ENCODE measurements at regions not wholly inside any gene's neighbourhood (a gene's known extent, or its start where the extent isn't known, plus 50 kb on each side); places are given as distances from the start of the nearest gene placed in this dataset.

DNA sequence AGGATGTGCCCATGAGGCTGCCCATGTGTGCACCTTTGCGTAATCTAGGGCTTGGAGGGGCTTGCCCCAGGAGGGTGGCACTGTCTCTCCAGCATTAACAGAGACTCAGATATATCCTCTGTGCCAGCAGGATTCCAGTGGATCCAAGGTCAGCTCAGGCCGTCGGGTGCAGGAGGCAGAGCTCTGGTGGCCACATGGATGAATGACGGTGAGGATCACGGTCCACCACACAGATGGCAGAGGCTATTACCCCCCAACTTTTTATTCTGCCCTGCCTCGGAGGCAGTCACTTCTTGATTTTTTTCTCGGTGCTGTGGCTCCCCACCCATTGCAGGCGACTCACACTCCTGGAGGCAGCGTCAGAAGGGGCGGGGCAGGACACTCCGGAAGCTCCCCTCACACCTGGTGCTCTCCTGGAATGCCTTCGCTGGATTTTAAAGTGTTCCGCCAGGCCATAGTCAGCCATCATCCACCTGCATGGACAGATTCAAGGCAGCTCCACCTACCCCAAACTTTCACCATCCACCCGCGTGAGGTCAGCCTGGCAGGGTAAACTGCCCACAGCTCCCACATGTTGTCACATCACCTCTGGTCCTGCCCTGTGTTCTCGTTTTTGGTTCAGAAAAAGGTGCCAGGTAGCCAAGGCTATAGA lies 602.9 kb upstream of the RAB6C start:
- peaks cover 0 to 4% of the 10 kb centered on the region in 2 experiments; a peak in 1 of 4 replicates for H3K4me1 ChIP-seq (ENCODE audit: control insufficient read depth in 1 of 2, insufficient read depth in 2 of 2, low read depth in 1 of 2, low read length in 1 of 2)
- H3F3A ChIP-seq (replicated peaks; ENCODE audit: insufficient read depth), result no peaks in the 10 kb centered on the region
- H3K9ac ChIP-seq, result no peak overlapping the region
- H3K4me3 ChIP-seq (ENCODE audit: low read depth in 2 of 2, low read length in 1 of 2), result no peak overlapping the region
- H4K20me1 ChIP-seq (ENCODE audit: insufficient read depth), result no peaks in the 10 kb centered on the region
- H3K27me3 ChIP-seq (ENCODE audit: insufficient read depth), result no peaks in the 10 kb centered on the region
- no peak overlapping the region for H3K27ac ChIP-seq (ENCODE audit: low read depth in 2 of 2, low read length in 1 of 2)
- no peaks in the 10 kb centered on the region for H3K9me3 ChIP-seq
- DNase-seq, result no peak
- H3K4me2 ChIP-seq, result no peak overlapping the region
- H3K79me2 ChIP-seq (ENCODE audit: insufficient read depth), result no peaks in the 10 kb centered on the region
- no peaks in the 10 kb centered on the region for H3K9me2 ChIP-seq
- no peak overlapping the region for H2AFZ ChIP-seq (ENCODE audit: low read depth)
- CTCF ChIA-PET, result interaction anchor here (1.0 to 2.4 kb wide), 2 partner anchors 20 to 22 kb away, joined by 3 to 7 read pairs; no protein-coding TSS in a partner anchor
- no peaks in the 10 kb centered on the region for H3K36me3 ChIP-seq (replicated peaks in 1 of 2; ENCODE audit: control insufficient read depth in 1 of 2, insufficient read depth in 2 of 2, low read length in 1 of 2)
- no peak for TF ChIP-seq FOSL2 (IDR thresholded peaks at IDR 0.05; ENCODE audit: borderline replicate concordance, low read depth)
- no peak for TF ChIP-seq ELF1 (IDR thresholded peaks at IDR 0.05)
- TF ChIP-seq RCOR1 (IDR thresholded peaks at IDR 0.05; ENCODE audit: low read length), result no peak
- TF ChIP-seq, protein P1, sequence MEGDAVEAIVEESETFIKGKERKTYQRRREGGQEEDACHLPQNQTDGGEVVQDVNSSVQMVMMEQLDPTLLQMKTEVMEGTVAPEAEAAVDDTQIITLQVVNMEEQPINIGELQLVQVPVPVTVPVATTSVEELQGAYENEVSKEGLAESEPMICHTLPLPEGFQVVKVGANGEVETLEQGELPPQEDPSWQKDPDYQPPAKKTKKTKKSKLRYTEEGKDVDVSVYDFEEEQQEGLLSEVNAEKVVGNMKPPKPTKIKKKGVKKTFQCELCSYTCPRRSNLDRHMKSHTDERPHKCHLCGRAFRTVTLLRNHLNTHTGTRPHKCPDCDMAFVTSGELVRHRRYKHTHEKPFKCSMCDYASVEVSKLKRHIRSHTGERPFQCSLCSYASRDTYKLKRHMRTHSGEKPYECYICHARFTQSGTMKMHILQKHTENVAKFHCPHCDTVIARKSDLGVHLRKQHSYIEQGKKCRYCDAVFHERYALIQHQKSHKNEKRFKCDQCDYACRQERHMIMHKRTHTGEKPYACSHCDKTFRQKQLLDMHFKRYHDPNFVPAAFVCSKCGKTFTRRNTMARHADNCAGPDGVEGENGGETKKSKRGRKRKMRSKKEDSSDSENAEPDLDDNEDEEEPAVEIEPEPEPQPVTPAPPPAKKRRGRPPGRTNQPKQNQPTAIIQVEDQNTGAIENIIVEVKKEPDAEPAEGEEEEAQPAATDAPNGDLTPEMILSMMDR (IDR thresholded peaks at IDR 0.05), result no peak
- no peak for TF ChIP-seq TEAD4 (IDR thresholded peaks at IDR 0.05; ENCODE audit: borderline replicate concordance, insufficient read depth)
- TF ChIP-seq, protein P2, sequence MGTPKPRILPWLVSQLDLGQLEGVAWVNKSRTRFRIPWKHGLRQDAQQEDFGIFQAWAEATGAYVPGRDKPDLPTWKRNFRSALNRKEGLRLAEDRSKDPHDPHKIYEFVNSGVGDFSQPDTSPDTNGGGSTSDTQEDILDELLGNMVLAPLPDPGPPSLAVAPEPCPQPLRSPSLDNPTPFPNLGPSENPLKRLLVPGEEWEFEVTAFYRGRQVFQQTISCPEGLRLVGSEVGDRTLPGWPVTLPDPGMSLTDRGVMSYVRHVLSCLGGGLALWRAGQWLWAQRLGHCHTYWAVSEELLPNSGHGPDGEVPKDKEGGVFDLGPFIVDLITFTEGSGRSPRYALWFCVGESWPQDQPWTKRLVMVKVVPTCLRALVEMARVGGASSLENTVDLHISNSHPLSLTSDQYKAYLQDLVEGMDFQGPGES (IDR thresholded peaks at IDR 0.05; ENCODE audit: low read depth, low read length), result no peak
- no peak for TF ChIP-seq EZH2phosphoT487 (IDR thresholded peaks at IDR 0.05; ENCODE audit: borderline replicate concordance, low read depth)
- TF ChIP-seq FOXM1 (IDR thresholded peaks at IDR 0.05; ENCODE audit: low read depth), result no peak
- TF ChIP-seq RXRA (IDR thresholded peaks at IDR 0.05; ENCODE audit: borderline replicate concordance, low read depth), result no peak
- no peak for TF ChIP-seq CHD2 (IDR thresholded peaks at IDR 0.05; ENCODE audit: low read length, partially characterized antibody)
- TF ChIP-seq, protein P3, sequence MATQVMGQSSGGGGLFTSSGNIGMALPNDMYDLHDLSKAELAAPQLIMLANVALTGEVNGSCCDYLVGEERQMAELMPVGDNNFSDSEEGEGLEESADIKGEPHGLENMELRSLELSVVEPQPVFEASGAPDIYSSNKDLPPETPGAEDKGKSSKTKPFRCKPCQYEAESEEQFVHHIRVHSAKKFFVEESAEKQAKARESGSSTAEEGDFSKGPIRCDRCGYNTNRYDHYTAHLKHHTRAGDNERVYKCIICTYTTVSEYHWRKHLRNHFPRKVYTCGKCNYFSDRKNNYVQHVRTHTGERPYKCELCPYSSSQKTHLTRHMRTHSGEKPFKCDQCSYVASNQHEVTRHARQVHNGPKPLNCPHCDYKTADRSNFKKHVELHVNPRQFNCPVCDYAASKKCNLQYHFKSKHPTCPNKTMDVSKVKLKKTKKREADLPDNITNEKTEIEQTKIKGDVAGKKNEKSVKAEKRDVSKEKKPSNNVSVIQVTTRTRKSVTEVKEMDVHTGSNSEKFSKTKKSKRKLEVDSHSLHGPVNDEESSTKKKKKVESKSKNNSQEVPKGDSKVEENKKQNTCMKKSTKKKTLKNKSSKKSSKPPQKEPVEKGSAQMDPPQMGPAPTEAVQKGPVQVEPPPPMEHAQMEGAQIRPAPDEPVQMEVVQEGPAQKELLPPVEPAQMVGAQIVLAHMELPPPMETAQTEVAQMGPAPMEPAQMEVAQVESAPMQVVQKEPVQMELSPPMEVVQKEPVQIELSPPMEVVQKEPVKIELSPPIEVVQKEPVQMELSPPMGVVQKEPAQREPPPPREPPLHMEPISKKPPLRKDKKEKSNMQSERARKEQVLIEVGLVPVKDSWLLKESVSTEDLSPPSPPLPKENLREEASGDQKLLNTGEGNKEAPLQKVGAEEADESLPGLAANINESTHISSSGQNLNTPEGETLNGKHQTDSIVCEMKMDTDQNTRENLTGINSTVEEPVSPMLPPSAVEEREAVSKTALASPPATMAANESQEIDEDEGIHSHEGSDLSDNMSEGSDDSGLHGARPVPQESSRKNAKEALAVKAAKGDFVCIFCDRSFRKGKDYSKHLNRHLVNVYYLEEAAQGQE (IDR thresholded peaks at IDR 0.05; ENCODE audit: low read depth, low read length), result no peak
- no peak for TF ChIP-seq RAD21 (IDR thresholded peaks at IDR 0.05; ENCODE audit: low read length)
- 58% methylated on average over 11 of the region's 16 CpGs for WGBS (ENCODE audit: low lambda C conversion rate)
- POLR2A ChIA-PET, result interaction anchor here (0.6 kb wide), 1 partner anchor 1061 kb away, joined by 3 read pairs; no protein-coding TSS in a partner anchor

Data from SK-N-SH (cell line).